Epithelial cell of esophagus (primary cell): ENCODE measurements at regions not wholly inside any gene's neighbourhood (a gene's known extent, or its start where the extent isn't known, plus 50 kb on each side); places are given as distances from the start of the nearest gene placed in this dataset.

Experiments used
- DNase-seq: peaks from one replicate; pipeline ENCODE4 v3.0.0; 2010; ENCODE audit warnings: low read depth
- H3K4me3 ChIP-seq: 2 replicates; pipeline ENCODE4 v1.5.1; 2011; ENCODE audit warnings: mild to moderate bottlenecking, low read length, control low read depth
- CTCF ChIP-seq: IDR thresholded peaks from 2 replicates; pipeline ENCODE4 v1.5.1; 2011; ENCODE audit warnings: low read depth, mild to moderate bottlenecking, low read length, control low read depth, inconsistent platforms; ENCODE audit not compliant: insufficient read depth; ENCODE audit errors: missing control alignments

DNA sequence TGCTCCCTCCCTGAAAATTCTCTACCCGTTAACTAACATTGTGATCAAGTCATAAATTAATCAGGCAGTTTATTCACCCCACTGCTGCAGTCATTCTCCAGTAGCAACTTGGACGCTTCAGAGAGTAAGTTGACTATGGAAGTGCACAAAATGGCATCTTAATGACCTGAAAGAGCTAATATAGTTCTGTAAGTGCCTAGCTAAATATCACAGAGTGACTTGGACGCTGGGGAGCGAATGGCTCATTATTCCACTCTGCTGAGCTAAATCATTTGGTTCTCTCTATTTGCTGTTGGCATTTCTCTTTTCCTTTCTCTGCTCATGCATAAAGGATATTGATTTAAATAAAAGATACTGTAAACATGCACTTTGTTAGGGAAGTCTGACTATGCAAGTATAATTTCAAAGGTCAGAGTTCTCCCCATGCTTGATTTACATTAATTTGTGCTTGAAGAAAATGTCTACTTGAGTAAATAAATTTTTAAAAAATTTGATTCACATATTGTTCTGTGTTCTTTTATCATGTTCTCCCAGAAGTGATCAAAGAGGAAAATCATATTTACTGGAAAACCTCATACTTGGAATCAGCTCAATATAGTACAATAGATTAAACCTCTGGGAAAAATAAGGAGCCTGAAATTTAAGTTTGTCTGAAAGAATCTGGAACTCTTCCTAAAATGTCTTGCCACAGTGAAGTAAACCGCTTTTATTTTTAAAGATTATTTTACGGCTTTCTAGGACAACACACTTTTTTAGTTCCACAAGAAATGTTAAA is 169.5 kb upstream of the HAPLN1 start:
- no peak overlapping the region for H3K4me3 ChIP-seq
- no peak for DNase-seq
- no peak for TF ChIP-seq CTCF

DNA sequence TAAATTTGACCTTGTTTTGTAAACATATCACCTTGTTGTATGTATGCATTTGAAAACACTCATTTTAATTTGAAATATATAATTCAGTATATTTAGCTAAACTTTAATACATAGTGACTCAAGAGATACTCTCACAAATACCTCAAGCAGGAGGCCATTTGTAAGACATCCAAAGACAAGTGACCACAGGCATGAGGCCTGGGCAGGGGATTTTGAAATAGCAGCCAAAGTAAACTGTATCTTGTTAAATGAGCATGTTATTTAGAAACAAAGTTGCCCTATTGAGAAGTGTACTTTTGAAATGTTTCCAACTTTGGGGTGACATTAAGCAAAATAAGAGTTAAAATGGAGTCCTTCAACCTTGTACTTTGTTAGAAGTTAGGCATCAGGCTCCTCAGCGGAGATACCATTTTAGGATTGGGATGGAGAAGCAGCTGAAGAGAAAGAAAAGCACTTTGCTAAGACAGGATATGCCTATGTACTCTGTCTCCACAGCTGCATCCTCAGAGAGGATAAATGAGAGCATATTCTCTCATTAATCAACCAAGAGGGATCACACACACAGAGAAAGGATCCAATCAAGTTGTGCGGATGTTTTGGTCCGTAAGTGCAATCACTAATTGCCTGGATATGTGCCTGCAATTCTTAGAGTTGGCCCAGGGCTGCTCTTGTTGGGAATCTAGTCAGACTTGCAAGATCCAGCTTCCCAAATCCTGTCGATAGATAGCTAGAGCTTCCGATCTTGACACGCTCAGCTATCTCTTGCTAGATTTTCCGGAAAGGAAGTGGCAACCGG is 157.5 kb upstream of the HAPLN1 start:
- no peak for DNase-seq
- no peak overlapping the region for H3K4me3 ChIP-seq
- no peak for TF ChIP-seq CTCF

- TF ChIP-seq CTCF: no peak
- no peak for DNase-seq
- H3K4me3 ChIP-seq: no peak overlapping the region
These were observed 151.1 kb upstream of the HAPLN1 start for GRCh38 chr5:83871533-83872395.

DNA sequence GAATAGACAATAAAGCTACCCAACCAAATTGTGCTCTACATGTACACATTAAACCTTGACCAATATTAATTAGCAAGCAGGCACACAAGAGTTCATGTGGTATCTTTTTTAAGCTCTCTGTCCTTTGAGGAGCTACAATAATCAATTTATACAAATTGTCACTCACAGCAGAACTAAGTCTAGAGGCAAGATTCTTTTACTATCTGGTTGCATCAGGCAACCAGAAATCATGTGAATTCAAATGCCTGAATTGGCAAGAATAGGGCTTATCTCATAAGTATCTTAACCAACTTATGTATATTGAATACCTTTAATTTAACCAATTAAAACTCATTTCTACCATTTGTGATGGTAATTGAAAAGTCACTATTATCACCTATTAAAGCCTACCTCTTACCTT is 145.5 kb upstream of the HAPLN1 start:
- TF ChIP-seq CTCF: no peak
- no peak for DNase-seq
- no peak overlapping the region for H3K4me3 ChIP-seq

DNA sequence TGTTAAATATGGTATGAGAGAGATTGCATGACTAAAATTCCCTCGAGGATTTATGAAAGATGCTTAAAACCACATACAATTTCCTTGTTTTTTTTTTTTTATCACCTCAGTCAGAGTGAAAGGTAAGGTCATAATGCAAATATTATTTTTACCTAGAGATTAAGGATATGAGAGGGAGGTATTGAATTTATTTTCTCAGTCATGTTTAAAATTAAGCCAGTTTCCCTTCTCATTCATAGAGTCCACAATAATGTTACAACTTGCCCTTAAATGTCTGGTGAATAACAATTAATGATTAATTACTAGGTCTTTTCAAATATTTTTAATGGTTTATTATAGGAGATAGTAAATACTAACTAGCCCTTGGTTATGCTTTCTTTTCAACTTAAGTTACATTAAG is 144.9 kb upstream of the HAPLN1 start:
- no peak for TF ChIP-seq CTCF
- no peak overlapping the region for H3K4me3 ChIP-seq
- no peak for DNase-seq

GRCh38 chr5:83864652-83865051 is 144.0 kb upstream of the HAPLN1 start:
- no peak overlapping the region for H3K4me3 ChIP-seq
- DNase-seq: no peak
- TF ChIP-seq CTCF: no peak
